NCI-H748 treated with DMSO at 0.1 percent for 48 hours (cell line): ENCODE measurements at regions not wholly inside any gene's neighbourhood (a gene's known extent, or its start where the extent isn't known, plus 50 kb on each side); places are given as distances from the start of the nearest gene placed in this dataset.
"Not testable (repeated sequence)": the region's sequence is repeated elsewhere in the genome, so short reads cannot be mapped to it uniquely, and the experiment has no call there.

ENCODE experiments used
- DNase-seq: peaks from one replicate; lab custom pipeline; 2025; lab: John Stamatoyannopoulos, UW

DNA sequence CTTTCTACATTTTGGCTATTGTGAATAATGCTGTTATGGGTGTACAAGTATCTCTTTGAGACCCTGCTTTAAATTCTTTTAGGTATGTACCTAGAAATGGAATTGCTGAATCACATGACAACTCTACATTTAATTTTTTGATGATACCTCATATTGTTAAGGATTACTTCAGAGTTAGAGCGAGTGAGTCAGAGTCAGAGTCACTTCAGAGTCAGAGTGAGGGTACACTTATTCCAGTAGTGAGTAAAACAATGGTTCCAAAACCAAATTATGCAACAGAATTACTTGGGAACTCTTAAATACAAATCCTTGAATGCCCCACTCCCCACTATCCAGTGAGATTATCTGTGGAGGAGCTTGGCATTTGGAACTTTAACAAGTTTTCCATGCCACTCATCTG is 50.3 kb upstream of the SNRK start:
- DNase-seq, result no peak

DNA sequence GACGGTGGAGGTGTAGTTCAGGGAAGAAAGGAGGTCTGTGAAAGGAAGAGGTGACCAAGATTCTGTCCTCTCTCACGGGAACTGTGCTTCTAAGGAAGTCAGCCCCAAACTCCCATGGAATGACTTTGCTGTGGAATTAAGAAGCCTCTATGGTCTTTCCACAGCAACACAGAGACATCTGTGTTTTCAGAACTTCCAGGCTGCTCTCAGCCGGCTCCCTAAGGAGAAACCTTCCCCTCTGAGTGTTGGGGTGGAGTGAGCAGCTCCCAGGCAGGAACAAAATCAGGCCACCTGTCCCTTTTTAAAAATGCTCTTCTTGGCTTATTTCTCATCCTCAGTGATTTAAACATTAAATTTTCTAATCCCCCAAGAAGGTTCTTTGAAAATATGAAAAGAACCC is 53.3 kb upstream of the SNRK start:
- no peak for DNase-seq

DNA sequence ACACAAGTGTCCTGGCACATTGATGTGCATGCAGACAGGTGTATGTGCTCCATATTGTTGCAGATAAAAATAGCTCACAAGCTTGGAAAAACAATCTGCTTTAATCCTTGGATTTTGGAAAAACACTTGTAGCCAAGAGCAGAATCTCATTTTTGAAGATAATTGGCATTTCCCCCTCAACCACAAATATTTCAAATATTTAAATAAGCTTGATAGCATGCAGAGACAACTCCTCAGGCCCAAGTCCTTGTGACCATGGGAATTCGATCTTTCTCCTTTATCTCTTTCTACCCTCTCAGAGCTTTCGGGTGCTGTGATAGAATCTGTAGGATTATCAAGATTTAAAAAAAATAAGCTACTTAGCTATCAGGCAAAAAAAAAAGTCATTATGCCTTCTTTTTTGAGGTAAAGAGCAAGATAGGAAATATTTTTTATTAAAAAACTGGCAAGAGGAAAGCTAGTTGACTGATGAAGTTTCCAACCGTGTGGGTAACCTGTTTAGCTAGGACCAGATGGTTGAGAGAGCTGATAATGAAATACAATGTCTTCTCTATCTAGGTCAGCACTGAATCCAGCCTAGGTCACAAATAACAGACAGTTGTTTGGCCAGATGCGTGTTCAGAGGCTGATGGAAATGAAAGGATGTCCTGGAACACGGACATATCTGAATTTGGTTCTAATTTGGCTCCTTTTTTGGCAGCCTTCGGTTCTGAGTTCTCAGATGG is 54.9 kb upstream of the SNRK start:
- DNase-seq, result no peak

DNA sequence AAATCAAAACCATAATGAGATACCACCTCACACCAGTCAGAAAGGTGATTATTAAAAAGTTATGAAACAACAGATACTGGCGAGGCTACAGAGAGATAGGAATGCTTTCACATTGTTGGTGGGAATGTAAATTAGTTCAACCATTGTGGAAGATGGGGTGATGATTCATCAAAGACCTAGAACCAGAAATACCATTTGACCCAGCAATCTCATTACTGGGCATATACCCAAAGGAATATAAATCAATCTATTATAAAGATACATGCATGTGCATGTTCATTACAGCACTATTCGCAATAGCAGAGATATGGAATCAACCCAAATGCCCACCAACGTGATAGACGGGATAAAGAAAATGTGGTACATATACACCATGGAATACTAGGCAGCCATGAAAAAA is 56.5 kb upstream of the SNRK start:
- not testable (repeated sequence) for DNase-seq

DNA sequence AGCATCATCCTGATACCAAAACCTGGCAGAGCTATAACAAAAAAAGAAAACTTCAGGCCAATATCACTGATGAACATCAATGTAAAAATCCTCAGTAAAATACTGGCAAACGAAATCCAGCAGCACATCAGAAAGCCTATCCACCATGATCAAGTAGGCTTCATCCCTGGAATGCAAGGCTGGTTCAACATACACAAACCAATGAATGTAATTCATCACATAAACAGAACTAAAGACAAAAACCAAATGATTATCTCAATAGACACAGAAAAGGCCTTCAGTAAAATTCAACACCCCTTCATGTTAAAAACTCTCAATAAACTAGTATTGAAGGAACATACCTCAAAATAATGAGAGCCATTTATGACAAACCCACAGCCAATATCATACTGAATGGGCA is 58.7 kb upstream of the SNRK start:
- DNase-seq, result not testable (repeated sequence)

DNA sequence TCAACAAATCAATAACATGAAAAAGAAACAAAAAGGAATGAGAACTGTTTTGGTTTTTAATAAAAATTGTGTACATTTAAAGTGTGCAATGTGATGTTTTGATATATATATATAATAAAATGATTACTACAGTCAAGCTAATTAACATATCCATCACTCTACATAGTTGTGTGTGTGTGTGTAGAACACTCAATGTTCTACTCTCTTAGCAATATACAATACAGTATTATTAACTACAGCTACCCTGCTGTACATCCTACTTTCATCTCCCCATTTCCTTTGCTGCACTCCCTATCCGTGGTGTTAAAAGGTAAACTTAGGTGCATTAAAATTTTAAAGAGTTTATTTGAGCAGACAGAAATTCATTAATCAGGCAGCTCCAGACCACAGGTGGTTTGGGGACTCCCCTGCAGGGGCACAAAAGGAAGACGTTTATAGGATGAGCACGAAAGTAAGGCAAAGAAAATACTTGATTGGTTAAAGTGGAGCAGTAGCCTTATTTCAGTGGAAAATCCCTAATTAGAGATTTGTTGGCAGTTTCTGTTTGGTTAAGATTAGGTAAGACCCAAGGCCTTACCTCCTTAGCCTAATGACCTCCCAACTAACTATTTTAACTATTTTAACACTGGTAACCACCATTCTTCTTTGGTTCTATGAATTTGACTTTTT is 61.8 kb upstream of the SNRK start:
- no peak for DNase-seq

DNA sequence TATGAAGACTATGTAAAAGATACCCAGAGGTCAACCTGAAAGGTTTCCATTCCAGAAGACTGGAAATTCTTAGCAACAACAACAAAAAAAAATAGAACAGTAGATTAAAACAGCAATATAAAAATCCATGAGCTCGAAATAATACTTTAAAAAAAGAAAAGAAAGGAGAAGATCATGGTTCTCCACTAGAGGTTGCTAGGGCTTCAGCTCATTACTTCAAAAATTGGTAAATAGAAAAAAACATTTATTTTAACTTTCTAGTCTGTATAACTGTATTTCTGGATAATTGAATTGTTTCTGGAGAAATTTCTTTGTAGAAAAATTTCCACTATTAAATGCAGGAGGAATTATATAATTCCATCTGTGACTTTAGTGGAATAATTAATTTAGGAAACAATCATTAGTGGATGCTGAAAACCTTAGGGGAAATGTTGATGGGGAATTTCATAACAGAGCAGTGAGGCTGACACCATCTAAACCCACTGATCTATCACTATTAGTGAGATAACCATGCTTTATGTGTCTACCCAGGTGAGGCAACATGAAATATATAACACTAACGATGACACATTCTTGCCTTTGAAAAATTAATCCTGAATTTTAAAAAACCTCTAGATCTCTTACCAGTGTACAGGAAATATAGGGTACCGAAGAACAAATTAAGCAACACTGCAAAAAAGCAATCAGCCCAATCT is 62.5 kb upstream of the SNRK start:
- no peak for DNase-seq

DNA sequence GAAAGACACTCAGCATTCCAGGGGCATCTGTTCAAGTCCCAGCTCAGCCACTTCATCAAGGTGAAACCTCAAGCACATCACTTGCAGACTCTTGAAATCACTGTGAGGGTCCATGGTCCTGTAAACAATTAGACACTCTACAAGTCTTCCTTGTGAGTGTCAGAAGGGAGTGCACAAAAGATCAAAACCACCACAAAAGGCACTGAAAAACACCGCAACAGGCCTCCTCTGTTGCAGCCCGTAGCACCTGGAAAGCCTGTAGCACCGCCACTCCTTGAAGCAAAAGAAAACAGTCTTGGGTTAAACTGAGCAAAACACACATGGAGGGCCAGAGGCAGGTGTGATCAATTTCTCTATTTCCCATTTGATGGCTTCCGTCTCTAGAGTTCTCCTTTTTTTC is 63.8 kb upstream of the SNRK start:
- no peak for DNase-seq

DNA sequence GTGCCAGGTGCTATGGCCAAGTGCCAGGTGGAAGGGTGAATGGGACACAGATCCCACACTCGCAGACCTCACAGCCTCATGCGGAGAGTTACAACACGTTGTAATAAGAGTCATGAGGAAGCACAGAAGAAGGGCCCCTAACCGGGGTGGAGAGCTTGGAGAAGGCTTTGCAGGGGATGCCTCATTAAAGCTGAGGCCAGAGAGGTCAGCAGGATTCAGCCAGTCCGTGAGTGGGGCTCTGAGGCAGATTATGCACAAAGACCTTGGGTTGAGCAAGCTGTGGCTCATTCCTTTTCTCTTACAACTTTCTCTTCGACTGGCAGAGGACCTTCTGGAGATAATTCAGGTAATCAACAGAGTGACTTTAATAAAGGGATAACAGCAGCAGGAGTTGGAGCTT is 65.3 kb upstream of the SNRK start:
- no peak for DNase-seq

DNA sequence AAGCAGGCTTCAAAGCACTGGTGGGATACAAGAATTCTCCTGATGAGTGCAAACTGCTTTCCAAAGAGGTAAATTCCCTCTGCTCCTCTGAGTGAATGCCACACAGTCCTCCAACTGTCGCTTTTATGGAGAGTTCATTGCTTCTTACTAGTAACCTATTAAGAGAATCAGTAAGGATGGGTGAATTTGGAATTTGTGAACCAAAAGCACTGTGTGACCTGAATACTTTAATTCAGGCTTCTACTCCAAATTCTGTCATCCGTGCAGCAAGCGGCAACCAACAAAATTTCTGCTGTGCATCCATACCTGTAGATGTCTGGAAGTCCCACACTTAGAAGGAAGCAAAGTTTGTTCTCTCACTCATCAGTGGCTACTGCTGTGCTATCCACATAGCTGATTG is 66.7 kb upstream of the SNRK start:
- no peak for DNase-seq

DNA sequence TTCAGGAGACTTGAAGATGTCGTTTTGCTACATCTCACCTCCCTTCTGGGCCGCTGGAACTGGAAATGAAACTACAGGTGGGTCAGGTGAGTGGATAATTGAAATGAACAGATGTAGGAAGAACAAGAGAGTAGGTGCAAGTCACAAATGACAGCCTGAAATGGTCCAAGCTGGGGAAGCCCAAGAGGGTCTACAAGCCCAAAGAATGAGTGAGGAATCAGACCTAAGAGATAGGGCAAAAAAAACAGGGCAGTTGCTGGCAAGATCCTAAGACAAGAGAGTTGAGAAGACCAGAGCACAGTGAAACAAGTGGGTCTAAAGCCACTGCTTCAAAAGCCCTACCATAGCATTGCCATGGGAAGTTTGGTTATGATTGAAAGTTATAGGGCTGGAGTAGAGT is 67.4 kb upstream of the SNRK start:
- DNase-seq, result no peak

DNA sequence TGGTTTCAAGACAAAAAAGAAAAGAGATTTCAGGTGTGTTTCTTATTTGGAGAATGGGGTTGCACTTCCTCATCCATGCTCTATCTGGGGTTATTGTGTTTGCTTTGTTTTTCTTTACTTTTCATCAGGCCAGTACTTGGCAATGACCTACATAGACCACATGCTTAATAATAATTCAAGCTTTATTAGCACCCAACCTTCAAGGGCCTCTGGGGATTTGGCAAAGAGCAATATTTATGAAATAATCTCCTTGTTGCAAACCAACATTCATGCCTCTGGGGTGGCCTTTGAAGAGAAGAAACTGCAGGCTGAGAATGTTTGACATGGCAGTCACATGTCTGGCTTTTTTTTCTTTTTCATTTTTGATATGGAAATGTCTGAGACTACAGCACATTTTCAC is 68.2 kb upstream of the SNRK start:
- DNase-seq, result no peak

DNA sequence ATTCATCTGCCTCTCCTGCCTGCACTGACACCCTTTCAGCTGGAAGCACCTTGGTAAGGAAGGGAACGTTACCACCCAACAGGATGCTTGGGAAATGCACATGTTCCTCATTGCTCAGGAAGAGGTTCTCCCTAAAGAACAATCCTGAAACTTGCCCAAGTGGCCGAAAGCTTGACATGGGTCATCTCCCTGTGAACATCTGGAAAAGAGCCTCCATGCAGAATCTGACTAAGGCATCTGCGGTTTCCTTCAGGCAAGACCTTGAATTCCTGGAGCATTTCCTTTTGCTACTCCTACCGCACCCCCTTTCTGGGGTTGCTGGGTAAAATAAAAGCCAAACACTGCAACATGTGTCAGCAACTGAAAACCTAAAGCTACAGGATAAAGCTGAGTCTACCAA is 68.7 kb upstream of the SNRK start:
- DNase-seq, result no peak

DNA sequence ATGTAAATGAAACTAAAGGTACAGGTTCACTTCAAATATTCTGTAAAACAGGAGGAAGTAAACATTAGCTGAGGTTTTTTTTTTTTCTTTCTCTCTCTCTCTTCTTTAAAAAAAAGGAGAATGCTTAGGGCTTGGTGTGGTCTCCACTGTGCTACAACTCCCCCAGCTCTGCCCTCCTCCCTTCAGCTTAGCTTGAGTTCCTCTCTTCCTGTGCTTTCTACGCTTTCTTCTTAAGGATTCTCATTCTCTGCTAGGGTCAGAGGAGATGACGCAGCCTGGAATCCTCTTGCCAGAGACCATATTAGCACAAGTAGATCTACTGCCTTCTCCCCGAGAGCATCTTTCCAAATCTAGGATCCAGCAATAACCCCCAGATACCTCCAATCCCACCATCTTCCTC is 69.1 kb upstream of the SNRK start:
- no peak for DNase-seq

DNA sequence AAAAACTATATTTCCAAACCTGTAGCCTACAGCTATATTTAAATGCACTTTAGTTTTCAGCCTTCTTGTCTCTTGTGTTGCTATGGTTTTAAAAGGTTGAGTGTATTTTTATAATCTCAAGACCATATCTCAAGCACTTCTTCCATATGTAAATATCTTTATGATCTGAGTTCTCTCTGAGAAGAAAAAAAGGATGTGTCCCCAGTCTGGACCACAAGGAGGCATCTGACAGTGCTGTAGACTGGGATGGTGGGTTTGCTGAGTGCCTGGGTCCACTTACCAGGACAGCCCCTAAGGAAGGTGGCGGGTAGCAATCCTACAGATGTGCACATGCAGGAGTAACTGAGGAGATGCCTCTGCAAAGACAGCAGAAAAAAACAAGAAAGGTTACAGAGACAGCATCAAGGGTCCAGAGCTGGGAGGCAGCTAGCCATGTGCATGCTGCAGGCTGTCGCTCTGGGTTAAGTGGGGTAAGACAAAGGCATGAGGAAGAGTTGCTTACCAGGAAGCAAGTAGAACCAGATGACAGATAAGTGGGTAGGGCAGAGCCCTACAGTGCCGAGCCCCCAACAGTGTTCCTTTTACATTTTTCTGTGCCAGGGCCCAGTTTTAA is 70.6 kb upstream of the SNRK start:
- no peak for DNase-seq

DNA sequence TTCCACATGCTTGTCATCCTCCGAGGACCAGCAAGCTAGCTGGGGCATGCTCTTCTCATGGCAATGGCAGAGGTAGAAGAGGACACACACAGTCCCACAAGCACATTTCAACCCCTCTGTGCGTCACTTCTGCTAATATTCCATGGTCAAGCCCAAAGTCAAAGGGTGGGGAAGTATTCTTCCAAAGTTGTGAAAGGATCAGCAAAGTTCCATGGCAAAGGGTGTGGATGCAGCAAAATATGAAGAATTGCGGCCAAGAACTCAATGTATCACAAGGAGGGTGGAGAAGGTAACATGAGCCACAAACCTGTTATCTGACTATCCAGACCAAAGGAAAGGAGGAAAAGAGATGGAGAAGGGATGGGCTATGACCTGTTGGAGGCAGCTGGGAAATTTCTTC is 71.2 kb upstream of the SNRK start:
- DNase-seq, result no peak

DNA sequence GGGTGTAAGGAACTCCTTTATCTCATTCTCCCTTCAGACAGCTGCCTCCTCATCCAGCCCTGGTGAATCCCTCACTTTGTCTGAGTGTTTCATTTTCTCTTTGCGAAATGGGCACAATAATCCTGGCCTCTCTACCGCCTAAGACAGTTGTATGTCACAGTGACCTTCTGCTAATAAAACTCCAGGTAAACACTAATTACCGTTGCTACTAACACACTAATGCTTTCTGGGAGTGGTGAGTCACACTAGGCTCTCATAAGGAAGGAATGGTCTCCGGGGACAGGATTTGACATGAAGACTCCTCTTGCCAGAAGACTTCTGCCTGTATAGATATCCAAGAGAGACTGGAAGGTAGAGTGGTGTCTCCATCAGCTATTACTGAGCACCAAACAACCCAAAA is 71.7 kb upstream of the SNRK start:
- no peak for DNase-seq

DNA sequence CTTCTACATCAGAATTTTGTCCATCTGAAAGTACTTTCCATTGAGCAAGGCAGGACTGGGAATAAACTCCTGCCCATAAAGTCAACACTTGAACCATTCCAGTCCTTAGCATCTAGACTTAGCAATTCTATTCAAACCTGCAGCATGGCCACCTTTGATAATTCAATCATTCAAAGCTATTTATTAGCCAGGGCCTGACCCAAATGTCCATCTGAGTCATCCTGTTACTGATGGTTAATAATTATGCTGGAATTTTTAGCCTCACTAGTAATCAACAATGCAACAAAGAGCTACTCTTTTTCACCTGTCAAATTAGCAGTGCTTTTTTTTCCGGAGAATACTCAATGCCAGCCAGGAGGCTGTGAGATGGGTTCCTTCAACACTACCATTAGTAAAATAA is 72.7 kb upstream of the SNRK start:
- DNase-seq, result no peak

DNA sequence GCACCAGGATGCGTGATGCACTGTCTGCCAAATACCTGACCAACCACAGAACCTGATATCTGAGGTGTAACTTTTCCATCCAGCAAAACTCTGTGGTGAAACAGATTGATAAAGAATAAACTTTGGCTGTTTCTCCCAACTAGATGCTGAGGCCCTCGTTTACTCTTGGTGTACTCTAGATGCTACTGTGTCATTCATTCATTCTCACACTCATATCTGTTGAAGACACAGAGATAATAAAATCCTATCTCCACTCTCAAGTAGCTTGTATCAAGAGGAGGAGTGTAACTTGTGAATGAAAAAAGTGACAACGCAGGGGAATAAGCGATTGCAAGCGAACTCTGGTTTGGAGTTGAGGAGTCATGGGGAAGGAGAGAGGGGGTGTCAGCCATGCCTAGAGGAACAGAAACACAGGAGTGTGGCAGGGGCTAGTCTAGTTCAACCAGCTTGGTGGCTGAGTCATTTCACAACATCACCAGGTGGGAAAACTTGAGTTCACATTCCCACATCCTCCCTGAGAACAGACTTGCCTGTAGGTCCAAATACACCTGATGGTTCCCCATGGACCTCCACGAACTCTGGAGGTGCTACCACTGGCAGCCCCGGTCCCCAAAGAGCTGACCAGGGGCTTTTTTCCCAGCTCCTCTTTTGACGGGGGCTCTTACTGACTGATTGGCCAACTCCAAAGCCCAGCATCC is 73.3 kb upstream of the SNRK start:
- DNase-seq, result no peak

DNA sequence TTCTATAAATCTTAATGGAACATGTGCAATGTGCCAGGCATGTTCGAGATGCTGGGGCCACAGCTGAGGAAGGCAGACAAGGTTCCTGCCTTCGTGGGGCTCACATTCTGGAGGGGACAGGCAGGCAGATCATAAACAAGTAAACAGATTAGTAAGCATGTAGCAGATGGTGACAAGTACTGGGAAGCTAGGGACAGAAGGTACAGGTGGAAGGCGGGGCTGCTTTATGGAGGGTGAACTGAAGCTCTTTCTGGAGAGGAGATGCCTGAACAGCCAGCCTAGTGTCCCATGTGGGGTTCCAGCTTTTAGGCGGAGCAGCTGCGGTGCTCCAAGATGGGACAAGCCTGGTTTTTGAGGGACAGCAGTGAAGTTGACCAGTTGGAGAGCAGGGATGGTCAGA is 74.7 kb upstream of the SNRK start:
- no peak for DNase-seq

DNA sequence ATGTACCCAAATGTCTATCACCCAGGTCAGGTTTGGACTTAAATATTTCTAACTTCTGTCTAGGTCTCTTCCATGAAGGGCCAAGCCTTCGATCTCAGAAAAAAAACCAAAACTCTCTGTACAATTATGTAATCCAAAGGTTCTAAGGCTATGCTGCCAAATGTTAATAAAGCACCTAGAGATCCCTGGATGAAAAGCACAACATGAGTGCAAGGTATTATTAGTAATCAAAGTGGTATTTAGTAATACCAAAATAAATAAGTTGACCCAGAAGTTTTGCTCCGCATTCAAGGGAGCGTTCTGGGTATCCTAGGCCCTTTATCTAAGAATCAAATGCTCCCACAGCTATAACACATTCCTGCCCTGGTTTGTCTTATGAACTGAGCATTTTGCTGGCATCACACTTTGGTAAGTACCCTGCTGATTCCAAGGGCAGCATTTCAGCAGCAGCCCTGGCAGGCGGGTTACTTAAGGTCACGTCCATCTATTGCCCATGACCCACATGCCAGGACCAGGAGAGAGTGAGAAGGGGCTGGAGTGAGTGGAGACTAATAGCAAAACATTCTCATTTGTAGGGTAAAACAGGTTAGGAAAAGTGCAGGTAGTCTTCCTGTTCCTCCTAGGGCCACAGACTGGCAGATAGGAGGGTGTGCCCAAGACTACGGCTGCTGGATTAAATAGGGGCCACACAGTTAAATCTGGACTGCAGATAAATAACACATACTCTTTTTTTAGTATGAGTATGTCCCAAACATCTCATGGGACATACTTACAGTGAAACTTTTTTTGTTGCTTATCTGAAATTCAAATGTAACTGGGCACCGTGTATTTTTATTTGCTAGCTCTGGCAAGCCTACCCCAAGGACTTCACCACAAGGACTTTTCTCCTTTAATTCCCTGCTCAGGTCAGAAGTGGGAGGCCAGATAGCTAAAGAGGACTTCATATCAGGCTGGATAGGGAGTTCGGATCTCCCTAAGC is 76.0 kb upstream of the SNRK start:
- DNase-seq, result no peak
